SK-N-SH (cell line): ENCODE measurements at regions not wholly inside any gene's neighbourhood (a gene's known extent, or its start where the extent isn't known, plus 50 kb on each side); places are given as distances from the start of the nearest gene placed in this dataset.

ENCODE experiments used
- CTCF ChIA-PET: fragments of 300-600, 350-600 bp; formaldehyde crosslinking; extraction: SDS; loops from one replicate; lab custom pipeline; 2021; lab: Yijun Ruan, JAX
- POLR2A ChIA-PET: fragments of 350-600 bp; sonication (Branson Sonifier 250); formaldehyde crosslinking; extraction: SDS; loops from one replicate; lab custom pipeline; 2020; ENCODE audit warnings: antibody characterized with exemption, inconsistent platforms; lab: Yijun Ruan, JAX
- DNase-seq: peaks from one replicate; pipeline ENCODE4 v3.0.0; 2012
- H2AFZ ChIP-seq: fragments of 200-600 bp; sonication (generic); 2 replicates; pipeline ENCODE4 v1.8.1; 2016; ENCODE audit warnings: antibody characterized with exemption, mild to moderate bottlenecking, low read depth
- H3F3A ChIP-seq: fragments of 200-600 bp; sonication (generic); replicated peaks from 2 replicates; pipeline ENCODE3; 2016; ENCODE audit warnings: antibody characterized with exemption, mild to moderate bottlenecking; ENCODE audit not compliant: insufficient read depth
- H3K27ac ChIP-seq, 2 experiments: fragments of 200-500 bp in 1 of 2; fragments of 200-600 bp in 1 of 2; sonication (Bioruptor generic) in 1 of 2; sonication (generic), shearing (Covaris generic) in 1 of 2; 2 replicates each; pipeline versions ENCODE4 v1.5.1 to v1.6.1; 2014 to 2016; ENCODE audit warnings: low read depth in 2 of 2, inconsistent platforms in 1 of 2, low read length in 1 of 2, mild to moderate bottlenecking in 1 of 2, mixed read lengths in 1 of 2
- H3K27me3 ChIP-seq: fragments of 200-600 bp; sonication (generic), shearing (Covaris generic); 2 replicates; pipeline ENCODE4 v1.6.1; 2016; ENCODE audit warnings: mixed run types; ENCODE audit not compliant: insufficient read depth
- H3K36me3 ChIP-seq, 2 experiments: fragments of 200-500 bp in 1 of 2; fragments of 200-600 bp in 1 of 2; sonication (Bioruptor generic) in 1 of 2; sonication (generic) in 1 of 2; replicated peaks in 1 of 2; 2 replicates each; pipeline versions ENCODE3 to v1.5.1; 2014 to 2016; ENCODE audit warnings: low read length in 1 of 2, mild to moderate bottlenecking in 1 of 2; ENCODE audit not compliant: insufficient read depth in 2 of 2, control insufficient read depth in 1 of 2
- H3K4me1 ChIP-seq, 2 experiments: fragments of 200-500 bp in 1 of 2; fragments of 200-600 bp in 1 of 2; sonication (Bioruptor generic) in 1 of 2; sonication (generic), shearing (Covaris generic) in 1 of 2; 2 replicates each; pipeline versions ENCODE4 v1.5.1 to v1.6.1; 2014 to 2016; ENCODE audit warnings: low read depth in 1 of 2, low read length in 1 of 2, mixed run types in 1 of 2; ENCODE audit not compliant: insufficient read depth in 2 of 2, control insufficient read depth in 1 of 2
- H3K4me2 ChIP-seq: fragments of 200-600 bp; sonication (generic), shearing (Covaris generic); 2 replicates; pipeline ENCODE4 v1.6.1; 2017; ENCODE audit warnings: mixed run types
- H3K4me3 ChIP-seq, 2 experiments: fragments of 200-500 bp in 1 of 2; fragments of 200-600 bp in 1 of 2; sonication (Bioruptor generic) in 1 of 2; sonication (generic), shearing (Covaris generic) in 1 of 2; 2 replicates each; pipeline versions ENCODE4 v1.5.1 to v1.8.1; 2014 to 2016; ENCODE audit warnings: low read depth in 2 of 2, inconsistent platforms in 1 of 2, low read length in 1 of 2, mild to moderate bottlenecking in 1 of 2, mixed read lengths in 1 of 2, moderate library complexity in 1 of 2
- H3K79me2 ChIP-seq: fragments of 200-600 bp; sonication (generic); 2 replicates; pipeline ENCODE4 v1.8.1; 2017; ENCODE audit warnings: mild to moderate bottlenecking; ENCODE audit not compliant: insufficient read depth
- H3K9ac ChIP-seq: fragments of 200-600 bp; sonication (generic); 2 replicates; pipeline ENCODE4 v1.6.1; 2017; ENCODE audit warnings: mixed run types
- H3K9me2 ChIP-seq: fragments of 200-600 bp; sonication (generic); 2 replicates; pipeline ENCODE4 v1.6.1; 2017; ENCODE audit warnings: mixed run types
- H3K9me3 ChIP-seq: fragments of 200-600 bp; sonication (generic); 2 replicates; pipeline ENCODE4 v1.6.1; 2017; ENCODE audit warnings: mixed run types, mild to moderate bottlenecking, moderate library complexity
- H4K20me1 ChIP-seq: fragments of 200-600 bp; sonication (generic); 2 replicates; pipeline ENCODE4 v1.6.1; 2017; ENCODE audit warnings: mild to moderate bottlenecking, mixed run types; ENCODE audit not compliant: insufficient read depth
- CHD2 ChIP-seq: fragments of 150-350 bp; IDR thresholded peaks from 2 replicates; pipeline ENCODE4 v1.6.1; 2018; ENCODE audit warnings: low read length; ENCODE audit not compliant: partially characterized antibody
- EP300 ChIP-seq, 2 experiments: IDR thresholded peaks; 2 replicates each; pipeline versions ENCODE4 v1.4.0 to v1.6.1; 2012; ENCODE audit warnings: borderline replicate concordance in 1 of 2, low read depth in 1 of 2, low read length in 1 of 2
- GABPA ChIP-seq: IDR thresholded peaks from 2 replicates; pipeline ENCODE4 v1.4.0; 2012; ENCODE audit warnings: low read depth, mild to moderate bottlenecking
- GATA2 ChIP-seq: sonication (generic); formaldehyde crosslinking; IDR thresholded peaks from 2 replicates; pipeline ENCODE4 v1.5.0; 2020; ENCODE audit warnings: mild to moderate bottlenecking, missing genetic modification reagents
- NFIC ChIP-seq: IDR thresholded peaks from 2 replicates; pipeline ENCODE4 v1.4.0; 2012; ENCODE audit warnings: borderline replicate concordance
- PBX3 ChIP-seq: IDR thresholded peaks from 2 replicates; pipeline ENCODE4; 2012
- POLR2AphosphoS5 ChIP-seq: IDR thresholded peaks from 2 replicates; pipeline ENCODE4 v1.6.1; 2012; ENCODE audit warnings: low read depth, low read length
- RCOR1 ChIP-seq: fragments of 150-350 bp; IDR thresholded peaks from 2 replicates; pipeline ENCODE4 v1.6.1; 2017; ENCODE audit warnings: antibody characterized with exemption, low read length
- REST ChIP-seq: IDR thresholded peaks from 2 replicates; pipeline ENCODE4 v1.6.1; 2012; ENCODE audit warnings: mild to moderate bottlenecking, low read depth, low read length, moderate library complexity
- RXRA ChIP-seq: IDR thresholded peaks from 2 replicates; pipeline ENCODE4 v1.4.0; 2012; ENCODE audit warnings: low read depth, mild to moderate bottlenecking, borderline replicate concordance
- TEAD4 ChIP-seq: IDR thresholded peaks from 2 replicates; pipeline ENCODE4 v1.4.0; 2012; ENCODE audit warnings: mild to moderate bottlenecking, borderline replicate concordance; ENCODE audit not compliant: insufficient read depth
- ZBTB33 ChIP-seq: IDR thresholded peaks from 2 replicates; pipeline ENCODE4 v1.4.0; 2012; ENCODE audit warnings: low read depth, borderline replicate concordance
- WGBS: methylation state at CpG from one replicate; pipeline ENCODE4 v1.1.6; 2017; ENCODE audit warnings: low lambda C conversion rate; 5-methylcytosine and 5-hydroxymethylcytosine counted together

- CTCF ChIA-PET = no interaction called here
- no peak overlapping the region for H3K9ac ChIP-seq
- peaks cover 5% of the 10 kb centered on the region; the same call in 1 of the 2 replicates for H3K27me3 ChIP-seq
- H3K9me3 ChIP-seq = no peaks in the 10 kb centered on the region; the same call in 1 of the 2 replicates
- peak overlapping the region; percentile 19; the same call in 1 of the 2 replicates for H2AFZ ChIP-seq
- H3K79me2 ChIP-seq = no peaks in the 10 kb centered on the region
- no peak overlapping the region for H3K27ac ChIP-seq
- WGBS = 34% methylated on average over 8 of the region's 8 CpGs
- no peak for TF ChIP-seq NFIC
- TF ChIP-seq GATA2 (CRISPR knock-in tag) = no peak
- no peak for TF ChIP-seq ZBTB33
- TF ChIP-seq POLR2AphosphoS5 = no peak
- no peak for TF ChIP-seq CHD2
- TF ChIP-seq RXRA = no peak
- no peak for TF ChIP-seq RCOR1
- TF ChIP-seq TEAD4 = no peak
- no peak for TF ChIP-seq EP300 (IDR thresholded peaks at IDR 0.05; ENCODE audit: borderline replicate concordance in 1 of 2, low read depth in 1 of 2, low read length in 1 of 2)
- no peak for TF ChIP-seq PBX3
- TF ChIP-seq GABPA = no peak
- TF ChIP-seq REST = no peak
- TF ChIP-seq, all 33 proteins: peak for 0
- H3K4me1 ChIP-seq = peaks cover 0 to under 1% of the 10 kb centered on the region in 2 experiments; a peak in 1 of 4 replicates
- H4K20me1 ChIP-seq = no peaks in the 10 kb centered on the region
- POLR2A ChIA-PET = no interaction called here
- peaks cover 6% of the 10 kb centered on the region for H3F3A ChIP-seq
- DNase-seq = no peak
- no peaks in the 10 kb centered on the region for H3K36me3 ChIP-seq
- H3K4me3 ChIP-seq = no peak overlapping the region; a peak in 1 of 4 replicates
- H3K4me2 ChIP-seq = peak overlapping the region; percentile 12; the same call in 1 of the 2 replicates
- no peaks in the 10 kb centered on the region for H3K9me2 ChIP-seq
These were observed 194.4 kb upstream of the CDKN2B start for GRCh38 chr9:22203371-22204138.
